ENCODE measurements at regions not wholly inside any gene's neighbourhood (a gene's known extent, or its start where the extent isn't known, plus 50 kb on each side); places are given as distances from the start of the nearest gene placed in this dataset.

DNA sequence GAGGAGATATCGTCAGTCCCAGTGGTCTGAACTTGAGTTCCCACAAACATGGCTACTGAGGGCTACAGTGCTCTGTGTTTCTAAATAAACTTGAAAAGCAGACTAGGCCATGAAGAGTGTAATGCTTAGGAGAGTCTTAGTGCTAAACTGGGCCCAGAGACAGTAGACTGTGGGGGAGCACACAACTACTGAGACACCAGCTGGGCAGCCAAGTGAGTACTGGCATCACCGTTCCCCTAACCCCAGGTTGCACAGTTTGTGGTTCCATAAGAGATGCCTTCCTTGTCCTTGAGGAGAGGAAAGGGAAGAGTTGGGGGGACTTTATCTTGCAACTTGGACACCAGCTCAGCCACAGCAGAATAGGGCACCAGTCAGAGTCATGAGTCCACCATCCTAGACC lies 172.1 kb upstream of the DMRTA1 start:
- Mint-ChIP-seq H3K27me3 (ENCODE audit: unreplicated experiment) (no peaks in the 10 kb centered on the region), H3K27ac (ENCODE audit: unreplicated experiment) (no peak overlapping the region), H3K36me3 (ENCODE audit: insufficient read depth, unreplicated experiment) (no peaks in the 10 kb centered on the region), H3K4me3 (ENCODE audit: low read depth, unreplicated experiment) (no peak overlapping the region), H3K4me1 (ENCODE audit: low read depth, unreplicated experiment) (no peaks in the 10 kb centered on the region), H3K9me3 (ENCODE audit: low read depth, unreplicated experiment) (no peaks in the 10 kb centered on the region)
- CTCF ChIA-PET = no interaction called here
- BruUV-seq (replicated peaks) = no TSS peak
- TF ChIP-seq, protein P1, sequence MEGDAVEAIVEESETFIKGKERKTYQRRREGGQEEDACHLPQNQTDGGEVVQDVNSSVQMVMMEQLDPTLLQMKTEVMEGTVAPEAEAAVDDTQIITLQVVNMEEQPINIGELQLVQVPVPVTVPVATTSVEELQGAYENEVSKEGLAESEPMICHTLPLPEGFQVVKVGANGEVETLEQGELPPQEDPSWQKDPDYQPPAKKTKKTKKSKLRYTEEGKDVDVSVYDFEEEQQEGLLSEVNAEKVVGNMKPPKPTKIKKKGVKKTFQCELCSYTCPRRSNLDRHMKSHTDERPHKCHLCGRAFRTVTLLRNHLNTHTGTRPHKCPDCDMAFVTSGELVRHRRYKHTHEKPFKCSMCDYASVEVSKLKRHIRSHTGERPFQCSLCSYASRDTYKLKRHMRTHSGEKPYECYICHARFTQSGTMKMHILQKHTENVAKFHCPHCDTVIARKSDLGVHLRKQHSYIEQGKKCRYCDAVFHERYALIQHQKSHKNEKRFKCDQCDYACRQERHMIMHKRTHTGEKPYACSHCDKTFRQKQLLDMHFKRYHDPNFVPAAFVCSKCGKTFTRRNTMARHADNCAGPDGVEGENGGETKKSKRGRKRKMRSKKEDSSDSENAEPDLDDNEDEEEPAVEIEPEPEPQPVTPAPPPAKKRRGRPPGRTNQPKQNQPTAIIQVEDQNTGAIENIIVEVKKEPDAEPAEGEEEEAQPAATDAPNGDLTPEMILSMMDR (IDR thresholded peaks at IDR 0.05; ENCODE audit: unreplicated experiment) = no peak
- no peak for DNase-seq
- intact Hi-C loops (cut with micrococcal nuclease; ENCODE audit: unreplicated experiment) = no loop called here

DNA sequence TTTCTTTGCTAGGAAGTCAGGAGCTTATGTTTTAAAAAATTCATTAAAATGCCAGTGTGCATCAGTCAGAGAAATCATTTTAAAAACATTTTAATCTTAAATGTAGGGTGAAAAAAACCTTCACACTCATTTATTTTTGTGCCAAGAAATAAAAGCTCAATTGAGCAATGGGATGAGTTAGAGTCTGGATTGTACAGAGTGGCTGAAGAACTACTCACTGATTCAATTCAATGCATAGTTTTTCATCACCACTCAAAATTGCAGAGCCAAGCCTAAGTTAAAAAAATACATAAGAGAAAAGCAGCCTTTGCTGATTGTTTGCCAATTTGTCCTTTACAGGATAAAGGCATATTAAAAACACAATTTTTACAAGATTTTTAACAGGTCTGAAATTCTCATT lies 168.2 kb upstream of the DMRTA1 start:
- no peak for DNase-seq
- H3K9me3 Mint-ChIP-seq (ENCODE audit: low read depth, unreplicated experiment) = no peaks in the 10 kb centered on the region
- intact Hi-C loops (cut with micrococcal nuclease; ENCODE audit: unreplicated experiment) = no loop called here
- CTCF ChIA-PET = interaction anchor here (0.7 kb wide), 1 partner anchor 84 kb away, joined by 3 read pairs; no protein-coding TSS in a partner anchor
- no TSS peak for BruUV-seq (replicated peaks)
- no peak overlapping the region for H3K4me3 Mint-ChIP-seq (ENCODE audit: low read depth, unreplicated experiment)
- no peaks in the 10 kb centered on the region for H3K27me3 Mint-ChIP-seq (ENCODE audit: unreplicated experiment)
- no peaks in the 10 kb centered on the region for H3K36me3 Mint-ChIP-seq (ENCODE audit: insufficient read depth, unreplicated experiment)
- TF ChIP-seq, protein P1 (IDR thresholded peaks at IDR 0.05; ENCODE audit: unreplicated experiment) = no peak
- no peak overlapping the region for H3K27ac Mint-ChIP-seq (ENCODE audit: unreplicated experiment)
- H3K4me1 Mint-ChIP-seq (ENCODE audit: low read depth, unreplicated experiment) = no peaks in the 10 kb centered on the region

DNA sequence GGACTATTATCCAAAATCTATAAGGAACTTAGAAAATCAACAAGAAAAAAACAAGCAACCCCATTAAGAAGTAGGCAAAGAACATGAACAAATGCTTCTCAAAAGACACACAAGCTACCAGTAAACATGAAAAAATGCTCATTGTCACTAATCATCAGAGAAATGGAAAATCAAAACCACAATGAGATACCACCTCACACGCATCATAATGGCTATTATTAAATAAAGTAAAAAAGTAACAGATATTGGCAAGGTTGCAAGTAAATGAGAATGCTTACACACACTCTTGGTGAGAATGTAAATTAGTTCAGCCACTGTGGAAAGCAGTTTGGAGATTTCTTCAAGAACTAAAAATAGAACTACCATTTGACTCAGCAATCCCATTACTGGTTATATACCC lies 167.0 kb upstream of the DMRTA1 start:
- Mint-ChIP-seq H3K4me3 (ENCODE audit: low read depth, unreplicated experiment) (no peak overlapping the region), H3K36me3 (ENCODE audit: insufficient read depth, unreplicated experiment) (no peaks in the 10 kb centered on the region), H3K27me3 (ENCODE audit: unreplicated experiment) (no peaks in the 10 kb centered on the region), H3K27ac (ENCODE audit: unreplicated experiment) (no peak overlapping the region), H3K9me3 (ENCODE audit: low read depth, unreplicated experiment) (no peaks in the 10 kb centered on the region), H3K4me1 (ENCODE audit: low read depth, unreplicated experiment) (no peaks in the 10 kb centered on the region)
- BruUV-seq (replicated peaks) = no TSS peak
- intact Hi-C loops (cut with micrococcal nuclease; ENCODE audit: unreplicated experiment) = no loop called here
- TF ChIP-seq, protein P1 (IDR thresholded peaks at IDR 0.05; ENCODE audit: unreplicated experiment) = no peak
- no peak for DNase-seq
- CTCF ChIA-PET = no interaction called here

DNA sequence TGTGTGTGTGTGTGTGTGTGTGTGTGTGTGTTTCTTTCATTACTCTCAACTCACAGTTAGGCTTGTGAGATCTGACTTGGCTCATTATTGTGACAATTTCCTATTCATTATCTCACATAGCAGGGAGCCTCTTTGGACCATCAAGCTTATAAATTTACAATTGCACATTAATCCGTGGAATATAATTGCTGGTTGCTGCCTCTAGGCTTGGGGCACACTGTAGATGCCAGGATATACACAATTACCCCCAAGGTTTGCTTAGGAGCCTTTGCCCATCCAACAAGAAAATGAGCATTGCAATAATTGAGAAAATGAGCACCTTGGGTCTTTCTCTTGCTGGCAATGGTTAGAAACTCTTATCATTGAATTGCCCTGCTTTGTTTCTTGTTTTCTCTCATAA lies 161.6 kb upstream of the DMRTA1 start:
- Mint-ChIP-seq H3K36me3 (ENCODE audit: insufficient read depth, unreplicated experiment) (no peaks in the 10 kb centered on the region), H3K27ac (ENCODE audit: unreplicated experiment) (no peak overlapping the region), H3K4me3 (ENCODE audit: low read depth, unreplicated experiment) (no peak overlapping the region), H3K4me1 (ENCODE audit: low read depth, unreplicated experiment) (no peaks in the 10 kb centered on the region), H3K27me3 (ENCODE audit: unreplicated experiment) (no peaks in the 10 kb centered on the region), H3K9me3 (ENCODE audit: low read depth, unreplicated experiment) (no peaks in the 10 kb centered on the region)
- DNase-seq = no peak
- intact Hi-C loops (cut with micrococcal nuclease; ENCODE audit: unreplicated experiment) = no loop called here
- TF ChIP-seq, protein P1 (IDR thresholded peaks at IDR 0.05; ENCODE audit: unreplicated experiment) = no peak
- BruUV-seq (replicated peaks) = no TSS peak
- CTCF ChIA-PET = no interaction called here

DNA sequence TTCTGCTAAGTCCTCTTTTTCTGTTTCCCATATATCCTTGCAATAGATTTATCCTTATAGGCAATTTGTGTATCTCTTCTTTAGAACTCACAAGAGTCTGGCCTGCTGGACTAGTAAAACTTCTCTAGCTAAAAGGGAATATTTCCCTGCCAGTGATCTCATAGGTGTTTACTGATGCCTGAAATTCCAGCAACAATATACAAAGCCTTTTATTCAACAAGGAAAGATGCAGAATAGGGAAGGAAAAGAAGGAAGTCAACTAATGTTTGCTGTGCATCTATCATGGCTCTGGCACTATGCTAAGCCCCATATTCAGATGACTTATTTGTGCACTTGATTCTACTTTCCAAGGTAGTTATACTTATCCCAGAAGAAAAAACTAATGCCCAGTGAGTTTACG lies 160.0 kb upstream of the DMRTA1 start:
- CTCF ChIA-PET = no interaction called here
- no peaks in the 10 kb centered on the region for H3K27me3 Mint-ChIP-seq (ENCODE audit: unreplicated experiment)
- H3K9me3 Mint-ChIP-seq (ENCODE audit: low read depth, unreplicated experiment) = no peaks in the 10 kb centered on the region
- no TSS peak for BruUV-seq (replicated peaks)
- no peaks in the 10 kb centered on the region for H3K4me1 Mint-ChIP-seq (ENCODE audit: low read depth, unreplicated experiment)
- H3K4me3 Mint-ChIP-seq (ENCODE audit: low read depth, unreplicated experiment) = no peak overlapping the region
- no peaks in the 10 kb centered on the region for H3K36me3 Mint-ChIP-seq (ENCODE audit: insufficient read depth, unreplicated experiment)
- intact Hi-C loops (cut with micrococcal nuclease; ENCODE audit: unreplicated experiment) = no loop called here
- no peak overlapping the region for H3K27ac Mint-ChIP-seq (ENCODE audit: unreplicated experiment)
- no peak for DNase-seq
- TF ChIP-seq, protein P1 (IDR thresholded peaks at IDR 0.05; ENCODE audit: unreplicated experiment) = no peak

All from Calu3 (cell line).